ENCODE measurements at regions not wholly inside any gene's neighbourhood (a gene's known extent, or its start where the extent isn't known, plus 50 kb on each side); places are given as distances from the start of the nearest gene placed in this dataset.

DNA sequence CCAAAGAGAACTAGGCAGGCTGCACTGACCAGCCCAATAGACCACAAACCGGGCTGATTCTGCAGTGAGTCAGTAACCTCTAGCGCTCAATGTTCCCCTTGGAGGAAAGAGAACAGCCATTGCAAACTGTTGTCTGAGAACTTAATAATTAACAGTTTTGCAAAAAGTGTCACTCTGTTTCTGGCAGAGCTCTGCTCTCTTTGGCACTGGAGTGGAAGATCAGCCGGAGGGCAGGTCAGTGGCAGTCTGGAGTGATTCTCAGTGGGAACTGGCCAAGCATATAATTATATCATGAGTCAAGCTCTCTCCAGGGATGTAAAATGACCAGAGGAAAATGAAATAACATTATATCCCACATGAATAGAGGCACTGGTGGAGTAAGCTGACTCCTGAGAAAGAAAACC is 238.3 kb downstream of the HLX start:
- FAIRE-seq (no peak), ATAC-seq (peak; percentile 32), DNase-seq (ENCODE audit: low spot score) (no peak)
- H3K36me3 ChIP-seq (replicated peaks in 1 of 2; ENCODE audit: control insufficient read depth in 1 of 2, insufficient read depth in 2 of 2, low read length in 2 of 2): no peaks in the 10 kb centered on the region
- H3K9ac ChIP-seq (ENCODE audit: insufficient read depth, low read depth, low read length): no peak overlapping the region
- H3K4me1 ChIP-seq (ENCODE audit: insufficient read depth, low read length): no peaks in the 10 kb centered on the region
- no peaks in the 10 kb centered on the region for H4K20me1 ChIP-seq (ENCODE audit: insufficient read depth, low read length)
- CTCF ChIA-PET (ENCODE audit: low intra/inter-chr PET ratio, low total read pairs): no interaction called here
- no peak for TF ChIP-seq ATF1 (CRISPR knock-in tag; IDR thresholded peaks at IDR 0.05)
- in situ Hi-C loops (cut with HindIII; ENCODE audit: extremely low pct_ligation_motif_present, low pct_unique_long_range_greater_than_20kb) (no loop called here), intact Hi-C loops (cut with micrococcal nuclease; ENCODE audit: unreplicated experiment) (no loop called here)
- H3K27me3 ChIP-seq (ENCODE audit: control insufficient read depth in 1 of 2, insufficient read depth in 2 of 2, low read length in 2 of 2): no peaks in the 10 kb centered on the region
- no peak overlapping the region for H3K4me3 ChIP-seq (replicated peaks in 1 of 3; ENCODE audit: insufficient read depth in 1 of 3, low read depth in 2 of 3, low read length in 3 of 3)
- H3K4me2 ChIP-seq (ENCODE audit: low read depth, low read length): no peak overlapping the region
- no peaks in the 10 kb centered on the region for H3K9me3 ChIP-seq (ENCODE audit: low read length)
- 7% methylated on average over 3 of the region's 3 CpGs for WGBS (ENCODE audit: low lambda C conversion rate)
- POLR2A ChIA-PET: no interaction called here
- no peak overlapping the region for H3K27ac ChIP-seq (ENCODE audit: extremely low read length, insufficient read depth, low read length)
- no peak overlapping the region for H2AFZ ChIP-seq (ENCODE audit: low read length)
- no peaks in the 10 kb centered on the region for H3K79me2 ChIP-seq (ENCODE audit: insufficient read depth, low read length)
- BruUV-seq (replicated peaks): no TSS peak

DNA sequence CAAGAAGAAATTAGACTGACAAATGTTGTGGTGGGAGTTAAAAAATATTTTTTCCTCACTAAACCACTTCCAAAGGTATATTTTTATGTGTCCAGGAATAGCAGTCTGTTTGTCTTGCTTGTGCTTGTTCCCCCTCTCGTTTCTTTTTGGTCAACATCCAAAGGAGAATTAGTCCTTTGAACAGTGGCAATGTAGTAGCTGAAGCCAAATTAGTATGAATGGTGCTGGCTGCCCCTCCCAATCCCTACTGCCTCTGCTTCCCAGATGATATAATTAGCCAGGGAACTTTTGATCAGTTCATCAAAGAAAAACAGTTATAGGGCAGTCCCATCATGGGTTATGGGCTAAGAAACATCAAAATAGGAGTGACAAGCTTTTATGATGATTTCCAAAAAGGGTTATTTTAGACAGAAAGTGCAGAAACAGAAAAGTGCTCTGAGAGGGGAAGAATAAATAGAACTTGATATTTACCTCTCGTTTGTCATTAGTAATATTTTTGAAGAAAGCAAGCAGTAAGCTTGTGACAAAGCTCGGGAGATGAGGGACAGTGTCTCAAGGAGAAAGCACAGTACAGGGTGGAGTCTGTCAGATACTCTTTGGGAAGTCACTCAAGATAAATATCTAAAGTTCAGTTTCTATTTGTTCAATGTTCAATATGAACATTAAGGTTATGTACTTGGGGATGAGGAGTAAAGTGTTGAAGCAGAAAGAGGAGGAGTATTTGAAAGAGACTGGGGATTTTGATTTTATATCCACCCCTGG is 239.1 kb downstream of the HLX start:
- POLR2A ChIA-PET: no interaction called here
- Histone ChIP-seq H3K4me1 (ENCODE audit: insufficient read depth, low read length) (no peaks in the 10 kb centered on the region), H3K36me3 (replicated peaks in 1 of 2; ENCODE audit: control insufficient read depth in 1 of 2, insufficient read depth in 2 of 2, low read length in 2 of 2) (no peaks in the 10 kb centered on the region), H3K79me2 (ENCODE audit: insufficient read depth, low read length) (no peaks in the 10 kb centered on the region), H3K9me3 (ENCODE audit: low read length) (no peaks in the 10 kb centered on the region), H3K4me3 (replicated peaks in 1 of 3; ENCODE audit: insufficient read depth in 1 of 3, low read depth in 2 of 3, low read length in 3 of 3) (no peak overlapping the region), H3K27ac (ENCODE audit: extremely low read length, insufficient read depth, low read length) (no peak overlapping the region), H3K27me3 (ENCODE audit: control insufficient read depth in 1 of 2, insufficient read depth in 2 of 2, low read length in 2 of 2) (no peaks in the 10 kb centered on the region), H3K4me2 (ENCODE audit: low read depth, low read length) (no peak overlapping the region), H4K20me1 (ENCODE audit: insufficient read depth, low read length) (no peaks in the 10 kb centered on the region), H3K9ac (ENCODE audit: insufficient read depth, low read depth, low read length) (no peak overlapping the region), H2AFZ (ENCODE audit: low read length) (no peak overlapping the region)
- CTCF ChIA-PET (ENCODE audit: low intra/inter-chr PET ratio, low total read pairs): no interaction called here
- WGBS (ENCODE audit: low lambda C conversion rate): under 1% methylated on average over 3 of the region's 3 CpGs
- in situ Hi-C loops (cut with HindIII; ENCODE audit: extremely low pct_ligation_motif_present, low pct_unique_long_range_greater_than_20kb): no loop called here
- ATAC-seq (no peak), DNase-seq (ENCODE audit: low spot score) (no peak), FAIRE-seq (no peak)
- BruUV-seq (replicated peaks): no TSS peak
- intact Hi-C loops (cut with micrococcal nuclease; ENCODE audit: unreplicated experiment): no loop called here
- TF ChIP-seq, protein P1, sequence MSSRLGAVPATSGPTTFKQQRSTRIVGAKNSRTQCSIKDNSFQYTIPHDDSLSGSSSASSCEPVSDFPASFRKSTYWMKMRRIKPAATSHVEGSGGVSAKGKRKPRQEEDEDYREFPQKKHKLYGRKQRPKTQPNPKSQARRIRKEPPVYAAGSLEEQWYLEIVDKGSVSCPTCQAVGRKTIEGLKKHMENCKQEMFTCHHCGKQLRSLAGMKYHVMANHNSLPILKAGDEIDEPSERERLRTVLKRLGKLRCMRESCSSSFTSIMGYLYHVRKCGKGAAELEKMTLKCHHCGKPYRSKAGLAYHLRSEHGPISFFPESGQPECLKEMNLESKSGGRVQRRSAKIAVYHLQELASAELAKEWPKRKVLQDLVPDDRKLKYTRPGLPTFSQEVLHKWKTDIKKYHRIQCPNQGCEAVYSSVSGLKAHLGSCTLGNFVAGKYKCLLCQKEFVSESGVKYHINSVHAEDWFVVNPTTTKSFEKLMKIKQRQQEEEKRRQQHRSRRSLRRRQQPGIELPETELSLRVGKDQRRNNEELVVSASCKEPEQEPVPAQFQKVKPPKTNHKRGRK (CRISPR knock-in tag; IDR thresholded peaks at IDR 0.05): no peak
- TF ChIP-seq ZNF629 (CRISPR knock-in tag; conservative IDR thresholded peaks at IDR 0.05) (no peak), ZNF773 (CRISPR knock-in tag; IDR thresholded peaks at IDR 0.05; ENCODE audit: borderline replicate concordance) (no peak), CBX5 (CRISPR knock-in tag; IDR thresholded peaks at IDR 0.05; ENCODE audit: borderline replicate concordance) (no peak), ZBTB8A (CRISPR knock-in tag; IDR thresholded peaks at IDR 0.05; ENCODE audit: borderline replicate concordance, low read depth) (no peak), ERF (CRISPR knock-in tag; IDR thresholded peaks at IDR 0.05) (no peak), ATRX (CRISPR knock-in tag; IDR thresholded peaks at IDR 0.05; ENCODE audit: borderline replicate concordance) (no peak)
- TF ChIP-seq, protein P2, sequence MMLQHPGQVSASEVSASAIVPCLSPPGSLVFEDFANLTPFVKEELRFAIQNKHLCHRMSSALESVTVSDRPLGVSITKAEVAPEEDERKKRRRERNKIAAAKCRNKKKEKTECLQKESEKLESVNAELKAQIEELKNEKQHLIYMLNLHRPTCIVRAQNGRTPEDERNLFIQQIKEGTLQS (CRISPR knock-in tag; IDR thresholded peaks at IDR 0.05): no peak
- TF ChIP-seq, protein P3, sequence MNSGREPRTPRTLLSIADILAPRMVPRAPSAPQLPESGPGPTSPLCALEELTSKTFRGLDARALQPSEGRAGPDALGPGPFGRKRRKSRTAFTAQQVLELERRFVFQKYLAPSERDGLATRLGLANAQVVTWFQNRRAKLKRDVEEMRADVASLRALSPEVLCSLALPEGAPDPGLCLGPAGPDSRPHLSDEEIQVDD (CRISPR knock-in tag; IDR thresholded peaks at IDR 0.05; ENCODE audit: borderline replicate concordance): no peak
- TF ChIP-seq, protein P4, sequence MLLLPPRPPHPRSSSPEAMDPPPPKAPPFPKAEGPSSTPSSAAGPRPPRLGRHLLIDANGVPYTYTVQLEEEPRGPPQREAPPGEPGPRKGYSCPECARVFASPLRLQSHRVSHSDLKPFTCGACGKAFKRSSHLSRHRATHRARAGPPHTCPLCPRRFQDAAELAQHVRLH (CRISPR knock-in tag; IDR thresholded peaks at IDR 0.05; ENCODE audit: borderline replicate concordance, low read depth): no peak
- TF ChIP-seq, protein P5, sequence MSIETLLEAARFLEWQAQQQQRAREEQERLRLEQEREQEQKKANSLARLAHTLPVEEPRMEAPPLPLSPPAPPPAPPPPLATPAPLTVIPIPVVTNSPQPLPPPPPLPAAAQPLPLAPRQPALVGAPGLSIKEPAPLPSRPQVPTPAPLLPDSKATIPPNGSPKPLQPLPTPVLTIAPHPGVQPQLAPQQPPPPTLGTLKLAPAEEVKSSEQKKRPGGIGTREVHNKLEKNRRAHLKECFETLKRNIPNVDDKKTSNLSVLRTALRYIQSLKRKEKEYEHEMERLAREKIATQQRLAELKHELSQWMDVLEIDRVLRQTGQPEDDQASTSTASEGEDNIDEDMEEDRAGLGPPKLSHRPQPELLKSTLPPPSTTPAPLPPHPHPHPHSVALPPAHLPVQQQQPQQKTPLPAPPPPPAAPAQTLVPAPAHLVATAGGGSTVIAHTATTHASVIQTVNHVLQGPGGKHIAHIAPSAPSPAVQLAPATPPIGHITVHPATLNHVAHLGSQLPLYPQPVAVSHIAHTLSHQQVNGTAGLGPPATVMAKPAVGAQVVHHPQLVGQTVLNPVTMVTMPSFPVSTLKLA (IDR thresholded peaks at IDR 0.05): no peak

Data from HepG2 (cell line).